Mesothelial cell of epicardium (in vitro differentiated cells): ENCODE measurements at regions not wholly inside any gene's neighbourhood (a gene's known extent, or its start where the extent isn't known, plus 50 kb on each side); places are given as distances from the start of the nearest gene placed in this dataset.

Source experiments
- DNase-seq, 2 experiments: peaks; one replicate each; pipeline ENCODE4 v3.0.0; 2021; ENCODE audit warnings: low spot score in 2 of 2; ENCODE audit not compliant: unreplicated experiment in 2 of 2
- H3K27ac Mint-ChIP-seq: 2 replicates; pipeline ENCODE4 v1.8.0; 2021; ENCODE audit warnings: mixed read lengths
- H3K27me3 Mint-ChIP-seq: 2 replicates; pipeline ENCODE4 v1.8.0; 2021; ENCODE audit warnings: low read depth, mixed read lengths
- H3K36me3 Mint-ChIP-seq: 2 replicates; pipeline ENCODE4 v1.8.0; 2021; ENCODE audit warnings: mixed read lengths
- H3K4me1 Mint-ChIP-seq: 2 replicates; pipeline ENCODE4 v1.8.0; 2021; ENCODE audit warnings: mixed read lengths
- H3K4me3 Mint-ChIP-seq: 2 replicates; pipeline ENCODE4 v1.8.0; 2021; ENCODE audit warnings: mild to moderate bottlenecking, moderate library complexity, mixed read lengths
- H3K9me3 Mint-ChIP-seq: 2 replicates; pipeline ENCODE4 v1.8.0; 2021; ENCODE audit warnings: mixed read lengths
- TF ChIP-seq, protein P1 (sequence below): fragments of 200-600 bp; sonication (generic); IDR thresholded peaks from one replicate; pipeline ENCODE4 v1.5.0; 2021; ENCODE audit warnings: antibody characterized with exemption; ENCODE audit not compliant: unreplicated experiment

DNA sequence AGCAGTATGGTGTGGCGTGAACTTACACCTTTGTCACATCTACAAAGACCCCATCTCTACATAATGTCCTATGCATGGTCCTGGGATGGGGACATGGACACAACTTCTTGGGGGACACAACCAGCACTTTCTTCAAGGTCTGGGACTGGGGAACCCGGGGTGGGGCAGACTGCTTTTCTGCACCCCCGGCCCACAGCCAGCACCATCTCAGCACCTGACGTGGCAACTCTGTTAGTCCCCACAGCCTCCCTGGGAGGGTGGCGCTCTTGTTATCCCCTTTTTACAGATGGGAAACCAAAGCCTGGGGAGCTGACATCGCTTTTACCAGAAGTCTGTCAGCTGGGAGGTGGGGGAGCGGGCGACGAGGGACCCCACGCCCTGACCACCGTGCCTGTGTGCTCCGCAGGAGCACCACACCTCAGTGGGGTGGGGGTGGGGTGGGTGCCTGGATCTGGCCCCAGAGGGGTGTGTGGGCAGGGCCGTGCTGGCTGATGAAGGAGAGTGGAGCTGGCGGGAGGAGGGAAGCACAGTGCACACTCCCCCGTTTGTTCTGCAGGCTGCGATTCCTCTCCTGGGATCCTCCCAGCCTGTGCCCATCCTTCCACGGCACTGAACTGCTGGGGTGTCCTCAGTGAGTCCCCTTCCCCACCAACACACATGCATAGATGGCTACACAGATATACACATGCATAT is 115.4 kb upstream of the GSE1 start:
- Mint-ChIP-seq H3K27ac (no peak overlapping the region), H3K27me3 (no peaks in the 10 kb centered on the region), H3K4me3 (no peak overlapping the region), H3K36me3 (peaks cover 6% of the 10 kb centered on the region), H3K9me3 (no peaks in the 10 kb centered on the region), H3K4me1 (peaks cover 12% of the 10 kb centered on the region)
- no peak for DNase-seq
- TF ChIP-seq, protein P1, sequence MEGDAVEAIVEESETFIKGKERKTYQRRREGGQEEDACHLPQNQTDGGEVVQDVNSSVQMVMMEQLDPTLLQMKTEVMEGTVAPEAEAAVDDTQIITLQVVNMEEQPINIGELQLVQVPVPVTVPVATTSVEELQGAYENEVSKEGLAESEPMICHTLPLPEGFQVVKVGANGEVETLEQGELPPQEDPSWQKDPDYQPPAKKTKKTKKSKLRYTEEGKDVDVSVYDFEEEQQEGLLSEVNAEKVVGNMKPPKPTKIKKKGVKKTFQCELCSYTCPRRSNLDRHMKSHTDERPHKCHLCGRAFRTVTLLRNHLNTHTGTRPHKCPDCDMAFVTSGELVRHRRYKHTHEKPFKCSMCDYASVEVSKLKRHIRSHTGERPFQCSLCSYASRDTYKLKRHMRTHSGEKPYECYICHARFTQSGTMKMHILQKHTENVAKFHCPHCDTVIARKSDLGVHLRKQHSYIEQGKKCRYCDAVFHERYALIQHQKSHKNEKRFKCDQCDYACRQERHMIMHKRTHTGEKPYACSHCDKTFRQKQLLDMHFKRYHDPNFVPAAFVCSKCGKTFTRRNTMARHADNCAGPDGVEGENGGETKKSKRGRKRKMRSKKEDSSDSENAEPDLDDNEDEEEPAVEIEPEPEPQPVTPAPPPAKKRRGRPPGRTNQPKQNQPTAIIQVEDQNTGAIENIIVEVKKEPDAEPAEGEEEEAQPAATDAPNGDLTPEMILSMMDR, result no peak

DNA sequence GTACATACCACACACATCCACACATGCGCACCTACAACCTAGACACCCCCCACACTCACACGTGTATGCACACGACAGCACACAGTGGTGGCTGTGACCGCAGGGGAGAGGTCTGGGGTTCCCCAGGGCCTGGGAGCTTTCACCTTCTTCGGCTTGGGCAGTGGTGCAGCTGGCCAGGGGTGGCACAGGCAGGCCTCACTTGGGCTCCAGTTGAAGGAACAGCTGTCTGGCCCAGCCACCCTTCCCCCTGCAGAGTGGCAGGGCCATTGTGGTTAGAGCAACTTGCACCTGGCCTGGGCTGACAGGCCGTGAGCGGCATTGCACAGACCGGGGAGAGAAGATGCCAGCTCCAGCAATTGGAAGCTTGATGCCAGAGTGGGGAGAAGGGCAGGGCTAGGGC is 114.5 kb upstream of the GSE1 start:
- Mint-ChIP-seq H3K27ac (peak overlapping the region; percentile 39), H3K9me3 (no peaks in the 10 kb centered on the region), H3K27me3 (no peaks in the 10 kb centered on the region), H3K36me3 (peaks cover 6% of the 10 kb centered on the region), H3K4me1 (peaks cover 10% of the 10 kb centered on the region), H3K4me3 (no peak overlapping the region)
- DNase-seq, result no peak
- TF ChIP-seq, protein P1, result no peak

GRCh38 chr16:85500220-85500619 is 112.9 kb upstream of the GSE1 start:
- H3K9me3 Mint-ChIP-seq, result no peaks in the 10 kb centered on the region
- TF ChIP-seq, protein P1, result no peak
- no peak for DNase-seq
- H3K4me3 Mint-ChIP-seq, result no peak overlapping the region
- peaks cover 6% of the 10 kb centered on the region for H3K36me3 Mint-ChIP-seq
- no peaks in the 10 kb centered on the region for H3K27me3 Mint-ChIP-seq
- H3K4me1 Mint-ChIP-seq, result peaks cover 7% of the 10 kb centered on the region
- H3K27ac Mint-ChIP-seq, result no peak overlapping the region

DNA sequence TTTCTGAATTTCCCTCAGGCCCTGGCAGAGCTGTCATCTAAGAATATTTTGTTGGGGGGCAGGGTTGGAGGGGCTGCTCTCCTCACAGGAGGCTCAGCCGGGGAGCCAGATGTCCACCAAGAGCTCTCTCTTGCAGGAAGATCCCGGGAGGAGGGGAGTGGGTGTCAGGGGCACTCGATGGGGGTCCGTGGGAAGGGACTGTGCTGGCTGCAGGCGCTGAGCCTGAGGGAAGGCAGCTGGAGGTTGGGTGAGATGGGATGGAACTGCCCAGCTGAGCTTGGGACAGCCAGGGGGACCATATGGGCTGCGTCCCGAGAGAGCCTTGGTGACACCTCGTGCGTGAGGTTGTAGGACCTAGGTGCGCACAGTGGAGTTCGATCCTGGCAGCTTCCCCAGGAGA is 111.2 kb upstream of the GSE1 start:
- Mint-ChIP-seq H3K9me3 (no peaks in the 10 kb centered on the region), H3K36me3 (peaks cover 6% of the 10 kb centered on the region), H3K27ac (no peak overlapping the region), H3K27me3 (no peaks in the 10 kb centered on the region), H3K4me3 (no peak overlapping the region), H3K4me1 (peaks cover 16% of the 10 kb centered on the region)
- DNase-seq, result no peak
- TF ChIP-seq, protein P1, result no peak

DNA sequence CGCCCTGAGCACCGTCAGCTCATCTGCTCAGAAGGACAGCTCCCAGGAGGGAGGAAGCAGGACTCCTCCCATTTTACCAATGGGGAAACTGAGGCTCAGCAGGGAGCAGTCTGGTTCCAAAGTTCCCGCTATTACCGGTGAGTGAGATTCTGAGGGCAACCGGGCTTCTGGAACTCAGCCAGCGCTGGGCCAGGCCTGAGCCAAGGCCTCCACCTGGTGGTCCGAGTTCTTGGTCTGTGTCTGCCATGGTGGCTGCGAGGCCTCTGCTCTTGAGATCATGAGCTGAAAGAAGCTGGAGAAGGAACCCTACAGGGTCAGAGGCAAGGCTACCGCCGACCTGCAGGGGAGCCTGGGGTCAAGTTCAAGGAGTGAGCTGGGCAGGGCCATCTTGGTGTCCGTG is 110.8 kb upstream of the GSE1 start:
- no peak overlapping the region for H3K27ac Mint-ChIP-seq
- DNase-seq, result no peak
- H3K27me3 Mint-ChIP-seq, result no peaks in the 10 kb centered on the region
- peaks cover 6% of the 10 kb centered on the region for H3K36me3 Mint-ChIP-seq
- no peak overlapping the region for H3K4me3 Mint-ChIP-seq
- peaks cover 20% of the 10 kb centered on the region for H3K4me1 Mint-ChIP-seq
- TF ChIP-seq, protein P1, result no peak
- no peaks in the 10 kb centered on the region for H3K9me3 Mint-ChIP-seq
